Breast epithelium (tissue), 4 donors: ENCODE measurements at regions not wholly inside any gene's neighbourhood (a gene's known extent, or its start where the extent isn't known, plus 50 kb on each side); places are given as distances from the start of the nearest gene placed in this dataset.

Experiments
- DNase-seq, 2 donors: peaks; one replicate each; pipeline ENCODE4 v3.0.0-alpha.2; 2019; ENCODE audit warnings: low spot score in 2 of 2
- H3K27ac ChIP-seq, 2 donors: fragments of 200-600 bp; sonication (generic) in 1 of 2; one replicate each; pipeline ENCODE4 v1.5.1; 2016 to 2019; ENCODE audit warnings: mild to moderate bottlenecking in 1 of 2
- H3K27me3 ChIP-seq, 2 donors: fragments of 200-600 bp; sonication (generic) in 1 of 2; one replicate each; pipeline versions ENCODE4 v1.5.1 to v1.6.0; 2017 to 2019; ENCODE audit warnings: control low read depth in 1 of 2, mild to moderate bottlenecking in 1 of 2
- H3K36me3 ChIP-seq: fragments of 200-600 bp; one replicate; pipeline ENCODE4 v1.5.1; 2019
- H3K4me1 ChIP-seq, 2 donors: fragments of 200-600 bp; sonication (generic); one replicate each; pipeline ENCODE4 v1.5.1; 2016 to 2019; ENCODE audit warnings: control low read depth in 1 of 2
- H3K4me3 ChIP-seq, 3 donors: fragments of 200-600 bp; sonication (generic); 1 replicate in 2 of 3; 2 replicates in 1 of 3; pipeline ENCODE4 v1.5.1; 2016 to 2019; ENCODE audit warnings: mild to moderate bottlenecking in 3 of 3, moderate library complexity in 2 of 3
- H3K9me3 ChIP-seq, 2 donors: fragments of 200-600 bp; sonication (generic) in 1 of 2; one replicate each; pipeline ENCODE4 v1.5.1; 2016 to 2019; ENCODE audit warnings: control low read depth in 1 of 2
- POLR2A ChIP-seq: fragments of 450-650 bp; IDR thresholded peaks from one replicate; pipeline ENCODE4 v1.6.1; 2016; ENCODE audit warnings: antibody characterized with exemption, mild to moderate bottlenecking, moderate library complexity
- POLR2AphosphoS5 ChIP-seq, 3 donors: sonication (generic); formaldehyde crosslinking; IDR thresholded peaks; one replicate each; pipeline ENCODE4 v1.6.1; 2017; ENCODE audit warnings: antibody characterized with exemption in 3 of 3
- intact Hi-C: fragments of 100-400 bp; cut with DNase I; formaldehyde crosslinking; loops from one replicate; pipeline ENCODE4 v1.15.1; 2023; ENCODE audit warnings: low total_unique reads
- TF ChIP-seq, protein P1 (sequence below), 3 donors: fragments of 450-650 bp; IDR thresholded peaks; one replicate each; pipeline ENCODE4 v1.5.1; 2016 to 2017; ENCODE audit warnings: antibody characterized with exemption in 3 of 3, mild to moderate bottlenecking in 3 of 3, moderate library complexity in 3 of 3

DNA sequence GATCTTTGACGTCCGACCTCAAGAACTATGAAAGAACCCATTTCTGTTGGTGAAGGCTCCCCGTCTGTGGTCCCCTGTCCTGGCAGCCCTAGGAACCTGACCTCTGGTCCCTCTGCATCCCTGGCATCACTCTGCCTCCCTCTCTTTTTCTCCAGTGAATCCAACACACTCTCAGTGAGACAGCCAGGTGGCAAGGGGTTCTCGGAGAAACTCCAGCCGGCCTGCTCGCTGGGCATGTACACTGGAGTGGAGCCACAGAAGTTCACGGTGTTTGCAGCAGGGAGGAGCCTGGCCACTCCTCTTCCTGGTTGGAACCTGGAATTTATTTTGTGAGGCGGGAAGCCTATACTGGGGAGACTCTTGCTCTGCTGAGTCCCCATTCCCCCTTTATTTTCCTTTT, 230.2 kb upstream of the AJAP1 start:
- intact Hi-C loops = no loop called here
- no peak for TF ChIP-seq POLR2AphosphoS5 (IDR thresholded peaks at IDR 0.05)
- no peak overlapping the region for H3K4me3 ChIP-seq
- no peaks in the 10 kb centered on the region for H3K36me3 ChIP-seq
- H3K9me3 ChIP-seq = peaks cover 2 to 12% of the 10 kb centered on the region in 2 donors
- H3K4me1 ChIP-seq = no peaks in the 10 kb centered on the region
- DNase-seq = no peak
- no peaks in the 10 kb centered on the region for H3K27me3 ChIP-seq
- no peak overlapping the region for H3K27ac ChIP-seq

DNA sequence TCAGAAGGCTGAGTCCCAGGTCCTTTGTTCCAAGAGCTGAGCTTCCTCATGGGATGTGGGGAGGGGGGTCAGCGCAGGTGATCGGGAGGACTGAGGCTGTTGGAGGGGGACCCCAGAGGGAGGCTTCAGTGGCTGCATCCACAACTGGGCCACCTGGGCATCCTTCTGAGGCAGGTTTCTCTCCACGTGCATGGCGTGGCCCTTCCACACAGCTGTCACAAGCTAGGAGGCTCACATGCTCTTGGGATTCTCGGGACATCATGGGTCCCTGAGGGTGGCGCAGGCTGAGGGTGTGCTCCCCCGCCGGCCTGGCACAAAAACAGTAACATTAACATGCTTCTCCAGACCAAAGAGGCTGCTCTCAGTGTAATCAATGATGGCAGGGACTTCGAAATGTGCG, 229.6 kb upstream of the AJAP1 start:
- DNase-seq = no peak
- Histone ChIP-seq H3K4me1 (no peaks in the 10 kb centered on the region), H3K27ac (no peak overlapping the region), H3K4me3 (no peak overlapping the region), H3K27me3 (no peaks in the 10 kb centered on the region), H3K9me3 (peaks cover 0 to 8% of the 10 kb centered on the region in 2 donors), H3K36me3 (no peaks in the 10 kb centered on the region)
- TF ChIP-seq, protein P1, sequence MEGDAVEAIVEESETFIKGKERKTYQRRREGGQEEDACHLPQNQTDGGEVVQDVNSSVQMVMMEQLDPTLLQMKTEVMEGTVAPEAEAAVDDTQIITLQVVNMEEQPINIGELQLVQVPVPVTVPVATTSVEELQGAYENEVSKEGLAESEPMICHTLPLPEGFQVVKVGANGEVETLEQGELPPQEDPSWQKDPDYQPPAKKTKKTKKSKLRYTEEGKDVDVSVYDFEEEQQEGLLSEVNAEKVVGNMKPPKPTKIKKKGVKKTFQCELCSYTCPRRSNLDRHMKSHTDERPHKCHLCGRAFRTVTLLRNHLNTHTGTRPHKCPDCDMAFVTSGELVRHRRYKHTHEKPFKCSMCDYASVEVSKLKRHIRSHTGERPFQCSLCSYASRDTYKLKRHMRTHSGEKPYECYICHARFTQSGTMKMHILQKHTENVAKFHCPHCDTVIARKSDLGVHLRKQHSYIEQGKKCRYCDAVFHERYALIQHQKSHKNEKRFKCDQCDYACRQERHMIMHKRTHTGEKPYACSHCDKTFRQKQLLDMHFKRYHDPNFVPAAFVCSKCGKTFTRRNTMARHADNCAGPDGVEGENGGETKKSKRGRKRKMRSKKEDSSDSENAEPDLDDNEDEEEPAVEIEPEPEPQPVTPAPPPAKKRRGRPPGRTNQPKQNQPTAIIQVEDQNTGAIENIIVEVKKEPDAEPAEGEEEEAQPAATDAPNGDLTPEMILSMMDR (IDR thresholded peaks at IDR 0.05) = no peak
- TF ChIP-seq POLR2A = no peak
- intact Hi-C loops = no loop called here

DNA sequence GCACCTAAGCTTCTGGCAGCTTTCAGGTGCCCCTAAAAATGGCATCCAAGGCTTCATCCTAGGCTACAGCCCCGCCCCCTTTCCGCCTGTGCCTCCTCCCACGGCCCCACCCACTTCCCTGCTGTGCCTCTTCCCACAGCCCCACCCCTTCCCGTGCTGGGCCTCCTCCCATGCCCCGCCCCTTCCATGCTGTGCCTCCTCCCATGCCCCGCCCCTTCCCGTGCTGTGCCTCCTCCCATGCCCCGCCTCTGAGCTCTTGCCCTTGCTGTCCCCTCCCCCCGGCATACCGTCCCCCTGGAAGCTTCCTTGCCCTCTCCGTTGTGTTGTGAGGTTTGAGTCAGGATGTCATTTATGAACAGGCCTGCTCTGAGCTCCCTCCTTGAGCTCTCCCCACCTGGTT, 228.5 kb upstream of the AJAP1 start:
- no peak for DNase-seq
- TF ChIP-seq POLR2AphosphoS5 (IDR thresholded peaks at IDR 0.05) (no peak), POLR2A (no peak)
- TF ChIP-seq, protein P1 (IDR thresholded peaks at IDR 0.05) = no peak
- Histone ChIP-seq H3K27me3 (no peaks in the 10 kb centered on the region), H3K4me3 (no peak overlapping the region), H3K27ac (no peak overlapping the region), H3K36me3 (no peaks in the 10 kb centered on the region), H3K4me1 (no peaks in the 10 kb centered on the region), H3K9me3 (peaks cover 0 to 2% of the 10 kb centered on the region in 2 donors)
- intact Hi-C loops = no loop called here

DNA sequence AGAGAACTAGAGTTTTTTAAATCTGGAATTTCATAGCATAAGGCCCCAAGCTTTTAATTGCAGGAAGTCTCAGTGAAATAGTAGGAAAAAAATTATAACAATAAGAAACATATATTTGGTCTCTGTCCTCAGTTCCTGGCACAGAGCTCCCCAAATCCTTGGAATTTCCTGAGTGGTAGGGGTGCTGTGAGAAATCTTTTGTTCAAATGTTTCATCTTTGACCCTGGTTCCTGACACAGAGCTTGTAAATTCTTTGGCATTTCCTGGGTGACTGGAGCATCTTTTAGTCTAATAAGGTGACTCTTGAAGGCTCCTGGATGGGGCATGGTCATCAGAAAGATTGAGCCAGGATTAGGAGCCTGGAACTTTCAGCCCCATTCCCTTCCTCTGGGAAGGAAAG, 225.7 kb upstream of the AJAP1 start:
- intact Hi-C loops = no loop called here
- Histone ChIP-seq H3K27me3 (no peaks in the 10 kb centered on the region), H3K4me3 (no peak overlapping the region), H3K9me3 (no peaks in the 10 kb centered on the region), H3K36me3 (no peaks in the 10 kb centered on the region), H3K27ac (no peak overlapping the region), H3K4me1 (no peaks in the 10 kb centered on the region)
- TF ChIP-seq, protein P1 (IDR thresholded peaks at IDR 0.05) = no peak
- TF ChIP-seq POLR2A (no peak), POLR2AphosphoS5 (IDR thresholded peaks at IDR 0.05) (no peak)
- no peak for DNase-seq

DNA sequence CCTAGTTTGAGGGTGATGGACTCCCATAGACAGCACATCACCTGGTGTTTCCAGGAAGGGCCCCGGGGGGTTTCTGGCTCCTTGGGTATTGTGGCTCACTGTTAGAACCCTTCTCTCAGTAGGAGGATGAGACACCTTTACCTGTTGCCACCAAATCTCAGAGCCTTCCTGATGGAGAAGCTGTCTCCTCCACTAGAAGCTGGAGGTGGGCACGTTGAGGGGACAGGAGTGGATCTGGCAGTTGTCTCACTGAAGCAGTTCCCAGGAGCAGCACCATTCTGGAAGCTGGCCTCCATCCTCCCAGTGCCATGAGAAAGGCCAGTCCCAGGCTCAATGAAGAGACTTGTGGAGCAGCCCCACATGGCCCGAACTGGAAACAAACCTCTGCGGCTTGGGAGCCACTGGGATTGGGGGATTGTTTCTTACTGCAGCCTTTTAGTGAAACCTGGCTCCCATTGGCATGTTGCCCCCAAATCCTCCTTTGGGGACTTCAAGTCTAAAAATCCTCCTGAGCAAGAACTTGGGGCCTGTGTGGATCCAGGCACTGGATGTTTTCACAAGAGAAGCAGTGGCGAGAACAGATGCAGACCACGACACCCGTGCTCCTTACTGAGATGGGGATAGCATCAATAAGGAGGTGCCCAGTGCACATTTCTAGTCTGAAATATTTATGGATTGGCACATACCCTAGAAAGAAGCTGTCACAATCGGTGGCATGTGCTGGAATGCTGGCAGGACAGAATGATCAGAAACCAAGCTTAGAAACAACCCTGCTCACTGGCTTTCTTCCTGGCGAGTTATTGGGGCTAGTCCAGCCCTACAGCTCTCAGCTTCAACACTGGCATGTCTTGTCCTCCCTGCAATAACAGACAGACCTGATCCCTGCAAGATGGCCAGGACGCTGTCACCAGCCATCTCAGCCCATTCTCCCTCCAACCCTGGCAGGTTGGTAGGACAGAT, 223.7 kb upstream of the AJAP1 start:
- H3K27me3 ChIP-seq = no peaks in the 10 kb centered on the region
- H3K4me1 ChIP-seq = no peaks in the 10 kb centered on the region
- H3K36me3 ChIP-seq = no peaks in the 10 kb centered on the region
- no peaks in the 10 kb centered on the region for H3K9me3 ChIP-seq
- no peak overlapping the region for H3K4me3 ChIP-seq
- intact Hi-C loops = no loop called here
- TF ChIP-seq POLR2AphosphoS5 (IDR thresholded peaks at IDR 0.05) = no peak
- TF ChIP-seq POLR2A = no peak
- TF ChIP-seq, protein P1 (IDR thresholded peaks at IDR 0.05) = no peak
- no peak for DNase-seq
- no peak overlapping the region for H3K27ac ChIP-seq
